Sigmoid colon (tissue), 4 donors: ENCODE measurements at regions not wholly inside any gene's neighbourhood (a gene's known extent, or its start where the extent isn't known, plus 50 kb on each side); places are given as distances from the start of the nearest gene placed in this dataset.
A peak's percentile ranks its signal among the peaks of the same experiment; 100 is the strongest.

ENCODE experiments used
- POLR2A ChIP-seq, 2 donors: fragments of 450-650 bp; IDR thresholded peaks; one replicate each; pipeline ENCODE4 v1.6.1; 2016; ENCODE audit warnings: antibody characterized with exemption in 2 of 2, mild to moderate bottlenecking in 2 of 2, moderate library complexity in 2 of 2
- POLR2AphosphoS5 ChIP-seq, 4 donors: sonication (generic); formaldehyde crosslinking; IDR thresholded peaks; one replicate each; pipeline ENCODE4 v1.6.1; 2017; ENCODE audit warnings: antibody characterized with exemption in 4 of 4
- TF ChIP-seq, protein P1 (sequence below), 4 experiments: fragments of 450-650 bp in 3 of 4; fragments of 200-600 bp in 1 of 4; IDR thresholded peaks; one replicate each; pipeline ENCODE4 v1.5.1; 2016 to 2019; ENCODE audit warnings: antibody characterized with exemption in 4 of 4, mild to moderate bottlenecking in 3 of 4, moderate library complexity in 2 of 4

DNA sequence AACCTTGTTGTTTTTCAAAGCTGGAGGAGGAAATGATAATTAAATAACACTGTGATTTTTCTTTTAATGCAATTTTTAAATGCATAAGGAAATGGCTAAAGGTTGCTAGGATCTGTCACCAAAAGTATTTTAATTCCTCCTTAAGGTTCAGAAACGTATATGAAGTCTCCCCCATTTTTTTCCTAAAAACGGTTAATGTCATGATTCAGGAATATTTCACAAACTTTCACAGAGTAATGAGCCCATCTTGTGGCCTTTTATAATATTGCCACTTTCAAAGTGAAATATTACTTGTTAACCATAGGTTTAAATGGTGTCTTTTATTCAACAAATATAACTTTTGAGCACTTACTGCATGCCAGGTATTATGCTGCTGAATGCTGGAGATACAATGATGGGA, 99.5 kb upstream of the USP38 start:
- TF ChIP-seq, protein P1, sequence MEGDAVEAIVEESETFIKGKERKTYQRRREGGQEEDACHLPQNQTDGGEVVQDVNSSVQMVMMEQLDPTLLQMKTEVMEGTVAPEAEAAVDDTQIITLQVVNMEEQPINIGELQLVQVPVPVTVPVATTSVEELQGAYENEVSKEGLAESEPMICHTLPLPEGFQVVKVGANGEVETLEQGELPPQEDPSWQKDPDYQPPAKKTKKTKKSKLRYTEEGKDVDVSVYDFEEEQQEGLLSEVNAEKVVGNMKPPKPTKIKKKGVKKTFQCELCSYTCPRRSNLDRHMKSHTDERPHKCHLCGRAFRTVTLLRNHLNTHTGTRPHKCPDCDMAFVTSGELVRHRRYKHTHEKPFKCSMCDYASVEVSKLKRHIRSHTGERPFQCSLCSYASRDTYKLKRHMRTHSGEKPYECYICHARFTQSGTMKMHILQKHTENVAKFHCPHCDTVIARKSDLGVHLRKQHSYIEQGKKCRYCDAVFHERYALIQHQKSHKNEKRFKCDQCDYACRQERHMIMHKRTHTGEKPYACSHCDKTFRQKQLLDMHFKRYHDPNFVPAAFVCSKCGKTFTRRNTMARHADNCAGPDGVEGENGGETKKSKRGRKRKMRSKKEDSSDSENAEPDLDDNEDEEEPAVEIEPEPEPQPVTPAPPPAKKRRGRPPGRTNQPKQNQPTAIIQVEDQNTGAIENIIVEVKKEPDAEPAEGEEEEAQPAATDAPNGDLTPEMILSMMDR (IDR thresholded peaks at IDR 0.05) = peak in 2 of 4 experiments; percentile 18 to 31
- TF ChIP-seq POLR2AphosphoS5 (IDR thresholded peaks at IDR 0.05) (no peak), POLR2A (IDR thresholded peaks at IDR 0.05) (no peak)
